IPS-18a (cell line): ENCODE measurements at regions not wholly inside any gene's neighbourhood (a gene's known extent, or its start where the extent isn't known, plus 50 kb on each side); places are given as distances from the start of the nearest gene placed in this dataset.

Source experiments
- H3K27ac ChIP-seq: one replicate; pipeline ENCODE4 v1.5.1; 2013; ENCODE audit warnings: low read length
- H3K27me3 ChIP-seq: one replicate; pipeline ENCODE4 v1.6.1; 2013; ENCODE audit warnings: mild to moderate bottlenecking, low read length; ENCODE audit not compliant: control insufficient read depth, insufficient read depth
- H3K36me3 ChIP-seq: one replicate; pipeline ENCODE4 v1.6.1; 2013; ENCODE audit warnings: low read depth, low read length; ENCODE audit not compliant: control insufficient read depth
- H3K4me1 ChIP-seq: one replicate; pipeline ENCODE4 v1.6.1; 2013; ENCODE audit warnings: low read depth, low read length; ENCODE audit not compliant: control insufficient read depth
- H3K4me3 ChIP-seq: one replicate; pipeline ENCODE4 v1.5.1; 2013; ENCODE audit warnings: low read length
- H3K9ac ChIP-seq: one replicate; pipeline ENCODE4 v1.6.1; 2013; ENCODE audit warnings: mild to moderate bottlenecking, low read length, moderate library complexity
- H3K9me3 ChIP-seq: one replicate; pipeline ENCODE4 v1.6.1; 2013; ENCODE audit warnings: low read depth, low read length; ENCODE audit not compliant: control insufficient read depth

DNA sequence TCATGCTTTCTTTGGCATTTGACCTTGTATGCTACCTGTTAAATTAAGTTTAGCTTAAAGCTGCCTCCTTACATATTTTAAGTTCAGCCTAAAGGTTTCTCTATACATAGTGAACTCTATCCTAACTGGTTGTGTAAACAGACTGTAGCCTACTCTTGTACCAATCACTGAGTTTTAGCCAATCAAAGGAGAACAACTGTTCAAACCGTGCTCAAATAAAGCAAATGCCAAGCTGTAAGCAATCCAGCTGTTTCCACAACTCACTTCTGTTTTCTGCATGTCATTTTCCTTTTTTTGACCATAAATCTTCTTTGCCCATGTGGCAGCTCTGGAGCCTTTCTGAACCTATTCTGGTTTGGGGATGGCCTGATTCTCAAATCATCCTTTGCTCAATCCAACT, 1603.8 kb upstream of the ACVR2A start:
- H3K27ac ChIP-seq = no peak overlapping the region
- H3K4me1 ChIP-seq = peaks cover 6% of the 10 kb centered on the region
- no peak overlapping the region for H3K4me3 ChIP-seq
- no peaks in the 10 kb centered on the region for H3K27me3 ChIP-seq
- no peaks in the 10 kb centered on the region for H3K9me3 ChIP-seq
- H3K9ac ChIP-seq = no peak overlapping the region
- no peaks in the 10 kb centered on the region for H3K36me3 ChIP-seq

DNA sequence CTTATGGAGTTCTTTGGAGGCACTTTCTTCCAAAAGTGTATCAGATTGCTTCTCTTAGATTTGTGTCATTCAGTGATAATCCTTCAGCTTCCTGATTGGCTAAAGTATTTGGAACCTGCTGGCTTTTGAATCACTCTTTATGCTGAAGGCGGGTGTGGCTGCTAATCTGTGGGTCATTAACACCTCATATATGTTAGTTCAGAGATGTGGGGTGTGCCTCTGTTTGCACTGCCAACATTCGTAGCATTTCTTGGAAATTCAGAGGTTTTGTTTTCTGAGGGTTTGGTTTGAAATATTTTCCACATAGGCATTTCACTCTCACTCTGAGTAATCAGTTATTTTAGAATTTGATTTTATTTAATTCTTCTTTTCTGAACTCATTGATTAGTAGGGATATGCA, 1604.4 kb upstream of the ACVR2A start:
- Histone ChIP-seq H3K9ac (no peak overlapping the region), H3K4me1 (peaks cover 6% of the 10 kb centered on the region), H3K36me3 (no peaks in the 10 kb centered on the region), H3K27ac (no peak overlapping the region), H3K27me3 (no peaks in the 10 kb centered on the region), H3K4me3 (no peak overlapping the region), H3K9me3 (no peaks in the 10 kb centered on the region)

DNA sequence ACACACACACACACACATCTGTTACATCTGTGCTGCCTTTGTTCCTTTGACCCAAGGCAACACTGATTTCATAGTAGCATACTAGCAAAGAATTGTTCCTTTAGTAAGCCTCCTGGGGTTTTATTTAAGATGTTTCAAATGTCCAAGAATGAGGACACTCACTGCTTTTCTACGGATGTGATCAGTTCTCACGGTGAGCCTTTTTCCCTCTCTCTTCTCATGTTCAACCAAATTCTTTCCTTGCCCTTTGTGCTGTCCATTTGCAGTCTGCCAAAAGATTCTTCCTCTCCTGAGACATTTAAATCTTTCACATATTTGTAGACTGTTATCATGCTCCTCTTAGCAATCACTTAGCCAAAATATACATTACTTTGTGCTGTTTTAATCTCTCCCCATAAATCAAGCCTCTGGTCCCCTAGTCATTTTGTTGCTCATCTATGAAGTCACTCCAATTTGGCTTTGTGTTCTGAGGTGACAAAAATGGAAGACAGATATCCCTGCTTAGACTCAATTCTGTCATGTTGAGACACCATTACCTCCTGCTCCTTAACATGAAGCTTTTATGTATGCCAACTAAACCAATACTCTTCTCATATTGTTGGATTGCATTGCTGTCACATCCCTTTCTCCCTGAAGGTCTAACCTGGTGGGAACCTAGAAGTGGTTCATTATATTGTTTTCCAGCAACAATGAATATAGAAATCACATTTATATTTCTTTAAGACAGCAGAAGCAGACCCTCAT, 1605.3 kb upstream of the ACVR2A start:
- Histone ChIP-seq H3K4me3 (no peak overlapping the region), H3K4me1 (peaks cover 3% of the 10 kb centered on the region), H3K27ac (no peak overlapping the region), H3K36me3 (no peaks in the 10 kb centered on the region), H3K9me3 (no peaks in the 10 kb centered on the region), H3K27me3 (no peaks in the 10 kb centered on the region), H3K9ac (no peak overlapping the region)

DNA sequence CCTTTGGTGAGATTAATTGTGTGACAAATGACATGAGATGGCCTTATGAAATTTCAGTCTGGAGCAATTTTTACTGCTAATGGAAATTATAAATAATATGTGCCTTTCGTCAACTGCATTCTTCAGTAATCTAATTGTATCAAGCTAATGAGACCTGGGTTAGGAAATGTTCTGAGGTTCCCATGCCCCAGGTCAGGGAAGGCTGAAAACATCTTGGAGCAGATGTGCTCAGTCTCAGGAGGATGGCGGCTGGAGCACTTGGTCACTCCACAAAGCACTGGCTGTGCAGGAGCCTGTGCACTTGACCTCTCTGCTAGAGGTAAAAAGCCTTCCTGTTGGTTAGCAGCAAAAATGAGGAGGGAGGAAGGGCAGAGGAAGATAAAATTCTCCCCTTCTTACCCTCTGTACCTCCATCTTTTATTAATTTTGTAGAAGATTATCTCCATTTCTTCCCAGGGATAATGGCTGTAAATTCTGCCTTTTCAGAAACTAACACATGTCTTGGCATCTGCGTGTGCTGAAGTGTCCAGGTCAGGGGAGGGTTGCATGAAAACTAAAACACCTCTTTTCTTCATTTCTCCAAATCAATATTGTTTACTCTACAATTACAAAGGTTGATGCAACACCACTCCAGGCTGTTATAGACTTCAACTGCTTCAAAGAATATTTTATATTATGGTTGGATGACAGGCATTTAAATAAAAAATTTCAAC, 1606.4 kb upstream of the ACVR2A start:
- Histone ChIP-seq H3K27ac (no peak overlapping the region), H3K36me3 (no peaks in the 10 kb centered on the region), H3K9me3 (no peaks in the 10 kb centered on the region), H3K27me3 (no peaks in the 10 kb centered on the region), H3K9ac (no peak overlapping the region), H3K4me1 (no peaks in the 10 kb centered on the region), H3K4me3 (no peak overlapping the region)

DNA sequence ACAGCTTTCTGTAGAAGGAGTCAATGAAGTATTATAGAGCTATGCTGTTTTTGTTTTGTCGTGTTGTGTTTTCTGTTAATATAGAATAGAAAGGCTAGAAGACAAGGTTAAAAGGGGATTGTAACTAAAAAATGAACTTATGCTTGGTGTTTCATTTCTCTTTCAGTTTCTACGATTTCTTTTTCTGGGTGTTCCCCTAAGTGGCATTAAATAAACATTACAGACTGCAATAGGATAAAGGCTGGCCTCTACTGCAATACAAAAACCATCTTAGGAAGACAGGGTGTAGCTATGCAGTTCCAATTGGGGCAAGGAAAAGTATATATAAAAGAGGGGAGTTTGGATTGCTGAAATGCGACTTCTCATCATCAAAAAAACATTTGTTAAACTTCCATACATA, 1609.7 kb upstream of the ACVR2A start:
- H3K27ac ChIP-seq = no peak overlapping the region

DNA sequence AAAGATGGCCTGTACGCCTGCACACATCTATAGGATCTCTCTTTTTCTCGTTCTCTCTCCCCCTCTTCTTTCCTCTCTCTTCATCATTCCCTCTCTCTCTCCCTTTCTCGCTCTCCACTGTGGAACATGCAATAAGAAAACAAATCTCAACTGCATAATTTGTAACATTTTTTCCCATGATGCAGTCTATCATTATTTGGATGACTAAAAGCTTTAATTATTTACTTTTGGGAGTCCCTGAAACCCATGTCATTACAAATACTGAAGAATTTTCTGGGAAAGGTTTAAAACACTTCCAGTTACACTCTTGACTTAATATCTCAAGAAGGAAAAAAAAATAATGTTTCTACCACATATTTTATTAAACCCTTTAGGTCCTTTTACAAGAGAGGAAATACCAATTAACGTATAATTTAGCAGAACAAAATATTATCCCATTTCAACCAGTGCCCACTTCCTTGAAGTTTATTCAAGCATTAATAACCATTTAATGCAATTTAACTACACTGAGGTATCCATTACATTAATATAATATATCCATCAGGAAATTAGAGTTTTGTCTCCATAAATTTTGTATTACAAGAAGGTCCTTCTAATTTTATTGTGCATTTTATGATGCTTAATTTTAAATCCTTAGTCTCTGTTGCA, 1615.2 kb upstream of the ACVR2A start:
- no peak overlapping the region for H3K27ac ChIP-seq
- no peaks in the 10 kb centered on the region for H3K36me3 ChIP-seq
- no peaks in the 10 kb centered on the region for H3K9me3 ChIP-seq
- no peak overlapping the region for H3K4me3 ChIP-seq
- H3K4me1 ChIP-seq = no peaks in the 10 kb centered on the region
- H3K27me3 ChIP-seq = no peaks in the 10 kb centered on the region
- no peak overlapping the region for H3K9ac ChIP-seq

More for the DNA sequence above, 1609.7 kb upstream of the ACVR2A start:
- H3K4me3 ChIP-seq = no peak overlapping the region
- H3K36me3 ChIP-seq = no peaks in the 10 kb centered on the region
- H3K27me3 ChIP-seq = no peaks in the 10 kb centered on the region
- H3K9me3 ChIP-seq = no peaks in the 10 kb centered on the region
- H3K4me1 ChIP-seq = no peaks in the 10 kb centered on the region
- H3K9ac ChIP-seq = no peak overlapping the region

DNA sequence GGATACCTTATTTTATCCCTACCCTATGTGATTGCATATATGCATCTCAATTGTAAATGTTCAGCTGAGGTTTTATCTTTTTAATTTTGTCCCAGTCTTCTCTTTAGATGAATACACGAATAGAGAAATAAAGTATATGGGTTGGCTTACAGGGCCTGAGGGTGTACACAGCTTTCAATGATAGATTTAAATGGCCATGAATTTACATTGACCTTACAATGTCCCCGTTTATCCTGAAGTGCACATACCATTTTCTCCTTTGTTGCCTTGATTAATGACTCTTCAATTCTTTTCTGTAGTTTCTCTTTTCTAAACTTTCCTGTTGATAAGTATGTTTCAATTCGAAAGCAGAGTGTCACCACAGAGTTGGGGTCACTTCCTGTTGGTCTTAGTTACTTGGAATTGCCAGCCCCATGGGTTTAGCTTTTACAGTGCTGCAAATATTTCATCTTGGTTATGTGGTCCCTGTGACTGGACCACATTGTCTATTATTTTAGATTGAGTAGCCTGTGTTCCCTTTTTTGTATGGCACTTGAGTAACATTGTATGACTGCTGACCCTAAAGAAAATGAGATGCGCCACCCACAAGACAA, 1616.3 kb upstream of the ACVR2A start:
- H3K27me3 ChIP-seq = no peaks in the 10 kb centered on the region

DNA sequence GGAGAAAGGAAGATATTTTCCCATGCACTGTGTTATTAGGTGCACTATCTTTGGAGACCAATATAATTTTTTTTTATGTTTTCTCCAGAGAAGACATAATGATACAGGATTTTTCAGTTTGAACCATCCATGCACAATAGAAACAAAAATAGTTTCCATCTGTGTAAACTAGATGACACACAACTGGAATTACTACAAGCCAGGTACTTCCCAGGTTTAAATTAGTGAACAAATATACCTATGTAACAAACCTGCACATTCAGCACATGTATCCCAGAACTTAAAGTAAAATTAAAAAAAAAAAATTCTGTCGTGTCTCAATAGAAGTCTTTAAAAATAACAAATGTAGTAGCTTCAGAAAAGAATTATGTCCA, 1616.8 kb upstream of the ACVR2A start:
- no peaks in the 10 kb centered on the region for H3K27me3 ChIP-seq
- H3K27ac ChIP-seq = no peak overlapping the region
- no peaks in the 10 kb centered on the region for H3K9me3 ChIP-seq
- no peaks in the 10 kb centered on the region for H3K4me1 ChIP-seq
- no peak overlapping the region for H3K9ac ChIP-seq
- no peak overlapping the region for H3K4me3 ChIP-seq
- no peaks in the 10 kb centered on the region for H3K36me3 ChIP-seq

More for the DNA sequence above, 1616.3 kb upstream of the ACVR2A start:
- Histone ChIP-seq H3K36me3 (no peaks in the 10 kb centered on the region), H3K27ac (no peak overlapping the region), H3K9me3 (no peaks in the 10 kb centered on the region), H3K4me1 (no peaks in the 10 kb centered on the region), H3K4me3 (no peak overlapping the region), H3K9ac (no peak overlapping the region)

DNA sequence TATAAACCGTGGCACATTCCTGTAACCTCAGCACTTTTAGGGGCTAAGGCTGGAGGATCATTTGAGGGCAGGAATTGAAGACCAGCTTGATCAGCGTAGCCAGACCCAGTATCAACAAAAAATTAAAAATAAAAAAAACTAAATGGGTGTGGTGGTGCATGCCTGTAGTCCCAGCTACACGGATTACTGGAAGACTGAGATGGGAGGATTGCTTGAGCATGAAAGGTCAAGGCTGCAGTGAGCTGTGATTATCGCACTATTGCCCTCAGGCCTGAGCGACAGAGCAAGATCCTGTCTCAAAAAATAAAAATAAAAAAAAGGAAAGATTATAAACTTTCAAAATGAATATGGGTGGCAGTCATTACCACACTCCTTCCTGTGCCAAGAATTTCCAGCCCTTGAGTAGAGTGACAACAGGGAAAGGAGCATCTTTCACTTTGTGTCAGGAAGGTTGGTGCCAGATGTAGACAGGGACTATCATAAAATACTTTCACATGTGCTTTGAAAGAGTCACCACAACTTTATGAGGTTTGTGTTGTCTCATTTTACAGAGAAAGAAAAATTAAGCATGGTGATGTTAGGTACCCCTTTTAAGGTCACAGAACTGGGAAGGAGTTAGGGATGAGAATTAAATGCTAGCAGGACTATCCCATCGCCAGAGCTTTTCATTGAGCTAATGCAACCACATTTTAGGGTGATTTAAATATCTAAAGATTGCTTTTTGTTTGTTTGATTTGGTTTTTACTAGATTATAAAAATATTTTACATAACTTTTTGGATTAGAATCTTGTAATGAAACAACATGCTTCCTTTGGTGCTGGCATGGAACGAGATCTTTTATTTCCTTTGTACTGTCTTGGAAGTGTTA, 1617.4 kb upstream of the ACVR2A start:
- Histone ChIP-seq H3K9me3 (no peaks in the 10 kb centered on the region), H3K4me3 (no peak overlapping the region), H3K4me1 (no peaks in the 10 kb centered on the region), H3K9ac (no peak overlapping the region), H3K36me3 (no peaks in the 10 kb centered on the region), H3K27me3 (no peaks in the 10 kb centered on the region), H3K27ac (no peak overlapping the region)

DNA sequence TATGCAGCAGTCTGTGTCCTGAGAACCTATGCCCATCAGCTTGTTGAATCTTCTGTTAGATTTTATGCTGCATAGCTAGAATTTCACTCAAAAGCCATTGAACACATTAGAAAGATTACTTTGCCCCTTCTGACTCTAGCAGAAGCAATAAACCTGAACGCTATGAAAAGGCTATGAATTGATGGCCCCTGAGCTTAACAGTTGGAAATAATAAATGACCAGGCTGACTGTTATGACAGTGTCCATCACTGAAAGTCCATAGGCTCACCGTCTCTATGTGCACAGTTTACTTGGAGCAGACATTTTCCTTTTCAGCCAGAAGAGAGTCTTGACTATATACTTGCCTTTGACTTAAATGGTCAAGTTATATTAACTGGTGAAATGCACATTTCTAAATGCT, 1618.8 kb upstream of the ACVR2A start:
- Histone ChIP-seq H3K4me1 (no peaks in the 10 kb centered on the region), H3K36me3 (no peaks in the 10 kb centered on the region), H3K27ac (no peak overlapping the region), H3K27me3 (no peaks in the 10 kb centered on the region), H3K4me3 (no peak overlapping the region), H3K9ac (no peak overlapping the region), H3K9me3 (no peaks in the 10 kb centered on the region)

DNA sequence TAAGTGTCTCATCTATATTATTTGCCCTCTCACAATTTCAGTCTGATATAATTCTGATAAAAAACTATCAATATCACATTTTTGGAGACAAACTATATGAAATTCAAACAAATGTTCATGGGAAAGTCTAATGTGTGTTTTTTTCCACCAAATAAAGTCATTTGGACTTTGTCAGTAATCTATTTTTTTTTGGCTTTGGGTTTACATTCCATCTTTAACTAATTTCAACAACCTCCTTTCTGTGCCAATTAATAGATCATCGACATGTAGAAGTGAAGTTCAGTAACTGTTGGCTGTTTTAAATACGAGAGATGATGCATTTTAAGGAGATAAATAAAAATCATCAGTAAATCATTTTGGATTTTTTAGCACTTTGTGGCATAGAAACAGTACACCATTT, 1623.0 kb upstream of the ACVR2A start:
- H3K36me3 ChIP-seq = no peaks in the 10 kb centered on the region
- no peaks in the 10 kb centered on the region for H3K9me3 ChIP-seq
- H3K27me3 ChIP-seq = no peaks in the 10 kb centered on the region
- H3K4me3 ChIP-seq = no peak overlapping the region
- H3K9ac ChIP-seq = no peak overlapping the region
- no peak overlapping the region for H3K27ac ChIP-seq
- H3K4me1 ChIP-seq = no peaks in the 10 kb centered on the region
